Stomach (tissue), 8 donors: ENCODE measurements at regions not wholly inside any gene's neighbourhood (a gene's known extent, or its start where the extent isn't known, plus 50 kb on each side); places are given as distances from the start of the nearest gene placed in this dataset.
"Not testable (repeated sequence)": the region's sequence is repeated elsewhere in the genome, so short reads cannot be mapped to it uniquely, and the experiment has no call there.

Experiments used
- DNase-seq, 2 donors: peaks; one replicate each; pipeline versions ENCODE4 v3.0.0 to v3.0.0-alpha.2; 2013 to 2019
- H3K27ac ChIP-seq, 5 donors: fragments of 200-600 bp in 4 of 5; sonication (generic) in 4 of 5; one replicate each; pipeline ENCODE4 v1.5.1; 2013 to 2019; ENCODE audit warnings: mild to moderate bottlenecking in 1 of 5, moderate library complexity in 1 of 5
- H3K27me3 ChIP-seq, 3 donors: fragments of 200-600 bp; sonication (generic); one replicate each; pipeline ENCODE4 v1.5.1; 2017 to 2019; ENCODE audit warnings: mixed run types in 1 of 3
- H3K36me3 ChIP-seq, 4 donors: fragments of 200-600 bp; sonication (generic); 1 replicate in 3 of 4; 2 replicates in 1 of 4; pipeline ENCODE4 v1.5.1; 2016 to 2019
- H3K4me1 ChIP-seq, 4 donors: fragments of 200-600 bp; sonication (generic); one replicate each; pipeline ENCODE4 v1.5.1; 2016 to 2019
- H3K4me3 ChIP-seq, 4 donors: fragments of 200-600 bp; sonication (generic) in 3 of 4; one replicate each; pipeline ENCODE4 v1.5.1; 2016 to 2019; ENCODE audit warnings: mild to moderate bottlenecking in 1 of 4
- H3K9me3 ChIP-seq, 4 donors: fragments of 200-600 bp; sonication (generic); one replicate each; pipeline ENCODE4 v1.5.1; 2016 to 2019
- CTCF ChIP-seq, 7 experiments: fragments of 450-650 bp in 4 of 7; fragments of 200-600 bp in 3 of 7; sonication (generic) in 3 of 7; IDR thresholded peaks; one replicate each; pipeline ENCODE4 v1.5.1; 2016 to 2019; ENCODE audit warnings: antibody characterized with exemption in 7 of 7, control low read depth in 2 of 7, mild to moderate bottlenecking in 1 of 7
- EP300 ChIP-seq: sonication (generic); formaldehyde crosslinking; IDR thresholded peaks from one replicate; pipeline ENCODE4 v1.6.1; 2017; ENCODE audit warnings: antibody characterized with exemption
- POLR2A ChIP-seq, 4 donors: fragments of 450-650 bp; IDR thresholded peaks; one replicate each; pipeline ENCODE4 v1.6.1; 2016; ENCODE audit warnings: antibody characterized with exemption in 4 of 4, control low read depth in 2 of 4, mild to moderate bottlenecking in 1 of 4, moderate library complexity in 1 of 4
- POLR2AphosphoS5 ChIP-seq, 3 donors: sonication (generic); formaldehyde crosslinking; IDR thresholded peaks; one replicate each; pipeline ENCODE4 v1.6.1; 2016; ENCODE audit warnings: antibody characterized with exemption in 3 of 3
- WGBS, 5 donors: extraction: QIAGEN DNeasy Blood & Tissue Kit in 3 of 5; methylation state at CpG; one replicate each; pipeline versions ENCODE4 v1.1.5 to v1.1.7; 2013 to 2018; 5-methylcytosine and 5-hydroxymethylcytosine counted together
- intact Hi-C: fragments of 100-400 bp; cut with DNase I; formaldehyde crosslinking; loops from one replicate; pipeline ENCODE4 v1.15.1; 2023; ENCODE audit warnings: low total_unique reads
- donor health status: healthy with polysubstance abuse.
- donor health status: Bipolar disorder and iron deficiency.
- donor health status: healthy.

GRCh38 chr9:109996936-109997580, 210.9 kb downstream of the C9orf152 start:
- no peaks in the 10 kb centered on the region for H3K36me3 ChIP-seq
- WGBS, 5 donors = 84 to 92% (median 89%) methylated on average over 7 of the region's 7 CpGs
- H3K27ac ChIP-seq = no peak overlapping the region
- H3K27me3 ChIP-seq = no peaks in the 10 kb centered on the region
- no peak overlapping the region for H3K4me3 ChIP-seq
- H3K4me1 ChIP-seq = no peaks in the 10 kb centered on the region
- DNase-seq = no peak
- no peak for TF ChIP-seq CTCF (IDR thresholded peaks at IDR 0.05)
- no peak for TF ChIP-seq POLR2A (IDR thresholded peaks at IDR 0.05)
- TF ChIP-seq POLR2AphosphoS5 (IDR thresholded peaks at IDR 0.05) = no peak
- no peak for TF ChIP-seq EP300
- no peaks in the 10 kb centered on the region for H3K9me3 ChIP-seq
- intact Hi-C loops = no loop called here

- intact Hi-C loops = no loop called here
- H3K36me3 ChIP-seq = no peaks in the 10 kb centered on the region
- peak overlapping the region in 1 of 5 donors; percentile 32 for H3K27ac ChIP-seq
- no peak for DNase-seq
- H3K4me3 ChIP-seq = no peak overlapping the region
- 58 to 72% (median 70%) methylated on average over 4 of the region's 4 CpGs for WGBS, 5 donors
- no peaks in the 10 kb centered on the region for H3K9me3 ChIP-seq
- no peaks in the 10 kb centered on the region for H3K4me1 ChIP-seq
- no peaks in the 10 kb centered on the region for H3K27me3 ChIP-seq
- TF ChIP-seq CTCF (IDR thresholded peaks at IDR 0.05) (no peak), EP300 (no peak), POLR2A (IDR thresholded peaks at IDR 0.05) (no peak), POLR2AphosphoS5 (IDR thresholded peaks at IDR 0.05) (no peak)
Measured at GRCh38 chr9:109997682-109998081, 210.3 kb downstream of the C9orf152 start.

- H3K9me3 ChIP-seq, DNase-seq, H3K4me1 ChIP-seq, H3K4me3 ChIP-seq, intact Hi-C loops, H3K36me3 ChIP-seq, H3K27ac ChIP-seq, H3K27me3 ChIP-seq: not testable (repeated sequence)
- WGBS, 5 donors = 49 to 73% (median 57%) methylated on average over 8 of the region's 8 CpGs
Measured at GRCh38 chr9:110005521-110005920, 202.4 kb downstream of the C9orf152 start.

- intact Hi-C loops = no loop called here
- H3K27ac ChIP-seq = no peak overlapping the region
- no peaks in the 10 kb centered on the region for H3K9me3 ChIP-seq
- TF ChIP-seq POLR2AphosphoS5 (IDR thresholded peaks at IDR 0.05) (no peak), EP300 (no peak), CTCF (IDR thresholded peaks at IDR 0.05) (no peak), POLR2A (IDR thresholded peaks at IDR 0.05) (no peak)
- no peak overlapping the region for H3K4me3 ChIP-seq
- no peaks in the 10 kb centered on the region for H3K27me3 ChIP-seq
- H3K4me1 ChIP-seq = no peaks in the 10 kb centered on the region
- DNase-seq = no peak
- WGBS, 5 donors = 61 to 77% (median 74%) methylated on average over 2 of the region's 2 CpGs
- no peaks in the 10 kb centered on the region for H3K36me3 ChIP-seq
Measured at GRCh38 chr9:110006657-110007056, 201.3 kb downstream of the C9orf152 start.

- 77 to 89% (median 83%) methylated on average over 3 of the region's 3 CpGs for WGBS, 5 donors
- Histone ChIP-seq H3K27ac (no peak overlapping the region), H3K4me1 (no peaks in the 10 kb centered on the region), H3K4me3 (no peak overlapping the region), H3K36me3 (no peaks in the 10 kb centered on the region), H3K9me3 (no peaks in the 10 kb centered on the region), H3K27me3 (no peaks in the 10 kb centered on the region)
- intact Hi-C loops = no loop called here
- no peak for TF ChIP-seq CTCF (IDR thresholded peaks at IDR 0.05)
- no peak for TF ChIP-seq POLR2AphosphoS5 (IDR thresholded peaks at IDR 0.05)
- no peak for TF ChIP-seq EP300
- TF ChIP-seq POLR2A (IDR thresholded peaks at IDR 0.05) = no peak
- no peak for DNase-seq
Measured at GRCh38 chr9:110007477-110008270, 200.3 kb downstream of the C9orf152 start.
